AG08396 (cell line): ENCODE measurements at regions not wholly inside any gene's neighbourhood (a gene's known extent, or its start where the extent isn't known, plus 50 kb on each side); places are given as distances from the start of the nearest gene placed in this dataset.
"Not testable (repeated sequence)": the region's sequence is repeated elsewhere in the genome, so short reads cannot be mapped to it uniquely, and the experiment has no call there.

Source experiments
- DNase-seq: peaks from one replicate; pipeline ENCODE4 v3.0.0; 2012; ENCODE audit warnings: low spot score, mixed read lengths

DNA sequence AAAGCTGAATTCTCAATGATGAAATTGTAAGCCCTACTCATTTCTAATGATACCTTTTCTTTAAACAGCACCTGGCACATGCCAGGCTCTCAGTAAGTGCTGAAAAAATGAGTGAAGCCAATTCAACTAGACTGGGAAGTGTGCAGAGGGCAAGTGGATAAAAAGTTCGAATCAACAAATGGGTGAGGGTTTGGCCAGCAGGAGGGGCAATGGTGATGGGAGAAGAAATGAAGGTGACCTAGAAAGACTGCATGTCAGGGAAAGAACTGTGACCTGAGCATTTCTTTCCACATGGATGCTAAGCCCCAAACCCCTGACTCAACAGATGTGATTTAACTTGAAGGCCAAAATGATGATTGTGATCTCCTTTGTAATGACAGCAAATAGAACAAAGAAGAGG is 54.6 kb downstream of the DKK1 start:
- DNase-seq = no peak

- DNase-seq = not testable (repeated sequence)
Measured at GRCh38 chr10:52374207-52374606, 60.1 kb downstream of the DKK1 start.

GRCh38 chr10:52376694-52377354 is 62.7 kb downstream of the DKK1 start:
- no peak for DNase-seq

- no peak for DNase-seq
Measured at GRCh38 chr10:52378124-52378523, 64.0 kb downstream of the DKK1 start.

DNA sequence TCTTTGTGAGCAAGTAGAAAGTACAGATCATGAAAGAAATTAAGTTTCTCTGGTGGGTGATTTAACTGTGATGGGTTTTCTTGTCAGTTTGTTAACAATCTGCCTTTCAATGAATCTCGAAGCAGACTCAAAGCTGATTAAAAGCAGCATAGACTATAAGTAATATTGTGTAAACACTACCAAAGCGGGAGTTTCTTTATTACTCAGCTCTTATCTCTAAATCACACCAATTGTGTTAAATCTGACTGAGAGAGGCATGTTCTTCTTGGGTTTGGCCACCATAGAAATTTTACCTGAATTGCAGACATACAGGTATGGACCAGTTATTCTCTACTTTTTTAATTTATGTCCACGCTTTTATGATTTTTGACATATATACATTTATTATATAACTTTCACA is 65.2 kb downstream of the DKK1 start:
- no peak for DNase-seq

- DNase-seq = no peak
Measured at GRCh38 chr10:52383088-52383487, 69.0 kb downstream of the DKK1 start.

- no peak for DNase-seq
Measured at GRCh38 chr10:52387744-52388143, 73.7 kb downstream of the DKK1 start.

DNA sequence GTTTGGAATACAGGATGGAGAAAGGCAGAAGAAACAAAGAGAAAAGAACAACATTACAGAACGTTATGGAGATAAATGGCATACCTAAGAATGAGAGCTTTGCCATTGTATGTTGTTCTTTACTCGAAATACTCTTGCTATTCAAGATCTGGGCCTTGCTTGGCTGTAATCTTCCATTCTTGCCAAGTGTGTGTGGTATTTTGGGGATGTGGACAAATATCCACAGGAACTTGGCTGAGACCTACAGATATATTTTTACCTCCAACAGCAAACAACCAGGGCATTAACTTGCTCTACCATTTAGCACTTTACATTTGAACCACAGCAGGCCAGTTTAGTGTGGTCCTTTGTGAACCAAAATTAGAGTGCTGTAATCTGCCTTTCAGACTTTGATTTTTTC is 76.3 kb downstream of the DKK1 start:
- no peak for DNase-seq

- DNase-seq = no peak
Measured at GRCh38 chr10:52391927-52392602, 78.0 kb downstream of the DKK1 start.

DNA sequence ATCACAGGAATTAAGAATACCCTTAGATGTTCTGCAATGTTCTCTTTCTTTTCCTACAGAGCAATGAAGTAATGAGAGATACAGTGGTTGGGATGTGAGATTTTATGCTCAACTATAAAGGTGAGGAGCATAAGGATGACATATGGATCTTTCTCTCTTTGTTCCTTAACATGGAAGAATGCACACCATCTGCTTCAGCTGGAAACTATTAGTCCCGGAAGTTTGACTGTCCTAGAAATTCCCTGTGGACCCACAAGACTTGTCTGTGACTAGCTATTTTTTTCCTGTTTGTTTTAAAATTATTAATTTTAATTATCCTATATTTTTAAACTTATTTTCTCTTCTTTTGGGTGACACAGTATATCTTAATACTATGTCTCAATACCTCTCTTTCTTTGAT is 80.2 kb downstream of the DKK1 start:
- DNase-seq = no peak

- DNase-seq = no peak
Measured at GRCh38 chr10:52400562-52400961, 86.5 kb downstream of the DKK1 start.

- not testable (repeated sequence) for DNase-seq
Measured at GRCh38 chr10:52403801-52404200, 89.7 kb downstream of the DKK1 start.

DNA sequence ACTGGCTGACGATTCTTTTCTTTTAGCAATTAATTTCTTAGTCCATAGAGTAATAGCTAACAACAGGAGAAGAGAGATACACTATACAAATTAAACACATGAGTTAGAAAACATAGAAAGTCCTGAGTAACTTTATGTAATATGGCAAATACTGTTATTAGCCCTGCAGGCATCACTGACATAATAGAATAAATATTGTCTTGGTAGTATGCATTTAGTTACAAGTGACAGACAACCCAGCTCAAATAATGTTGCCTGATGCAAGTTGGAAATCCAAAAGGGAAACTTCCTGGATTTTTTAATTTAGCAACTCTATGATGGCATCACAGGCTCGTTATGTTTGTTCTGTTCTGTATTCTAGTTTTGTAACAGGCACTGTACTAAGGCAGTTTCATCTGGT is 95.1 kb downstream of the DKK1 start:
- no peak for DNase-seq

DNA sequence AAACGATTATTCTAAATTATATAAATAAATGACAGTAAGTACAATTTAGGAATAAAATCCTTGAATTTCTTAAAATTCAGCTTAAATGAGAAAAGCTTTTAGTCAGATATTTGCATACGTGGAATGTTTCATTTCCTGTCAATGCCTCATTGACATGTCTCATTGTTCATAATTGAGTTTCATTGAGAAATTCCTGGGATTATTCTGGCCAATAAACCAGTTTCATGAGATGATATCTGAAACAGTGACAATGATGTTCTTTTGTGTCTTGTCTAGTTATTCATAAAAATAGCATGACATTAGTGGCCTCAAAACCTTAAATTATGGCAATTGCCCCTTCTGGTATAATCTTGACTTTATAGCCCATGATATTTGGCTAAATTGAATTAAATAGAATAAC is 95.8 kb downstream of the DKK1 start:
- DNase-seq = no peak

DNA sequence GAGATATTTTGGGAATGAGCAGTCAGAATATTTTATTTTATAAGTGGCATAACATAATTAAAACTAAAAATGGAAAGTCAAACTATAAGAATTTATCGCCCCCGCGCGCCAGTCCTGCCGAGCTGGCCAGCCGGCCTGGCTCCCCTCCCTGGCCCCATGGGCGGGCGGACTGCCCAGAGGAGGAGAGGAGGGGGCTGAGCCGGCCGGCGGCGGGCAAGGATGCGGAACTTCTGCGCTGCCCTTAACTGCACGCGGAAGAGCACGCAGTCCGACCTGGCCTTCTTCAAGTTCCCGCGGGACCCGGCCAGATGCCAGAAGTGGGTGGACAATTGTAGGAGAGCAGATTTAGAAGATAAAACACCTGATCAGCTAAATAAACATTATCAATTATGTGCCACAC is 96.8 kb downstream of the DKK1 start:
- DNase-seq = no peak

DNA sequence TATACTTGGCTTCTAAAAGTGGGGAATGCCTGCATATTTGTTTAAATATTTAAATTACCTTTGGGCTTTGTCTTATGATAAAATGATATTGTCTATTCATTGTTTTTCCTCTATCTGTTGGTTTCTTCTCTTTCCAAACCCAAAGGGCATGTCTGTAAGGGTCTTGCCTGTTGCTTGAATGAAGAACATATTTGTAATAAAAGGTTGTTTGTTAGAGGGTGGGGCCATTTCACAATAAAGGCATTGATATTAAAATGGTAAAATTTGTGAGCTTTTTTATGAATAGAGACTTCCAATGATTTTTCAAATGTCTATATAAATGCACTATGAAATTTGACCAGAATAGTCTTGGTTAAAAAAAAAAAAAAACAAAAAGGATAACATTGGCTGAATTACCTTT is 105.2 kb downstream of the DKK1 start:
- DNase-seq = no peak

GRCh38 chr10:52420656-52421055 is 106.6 kb downstream of the DKK1 start:
- DNase-seq = no peak

DNA sequence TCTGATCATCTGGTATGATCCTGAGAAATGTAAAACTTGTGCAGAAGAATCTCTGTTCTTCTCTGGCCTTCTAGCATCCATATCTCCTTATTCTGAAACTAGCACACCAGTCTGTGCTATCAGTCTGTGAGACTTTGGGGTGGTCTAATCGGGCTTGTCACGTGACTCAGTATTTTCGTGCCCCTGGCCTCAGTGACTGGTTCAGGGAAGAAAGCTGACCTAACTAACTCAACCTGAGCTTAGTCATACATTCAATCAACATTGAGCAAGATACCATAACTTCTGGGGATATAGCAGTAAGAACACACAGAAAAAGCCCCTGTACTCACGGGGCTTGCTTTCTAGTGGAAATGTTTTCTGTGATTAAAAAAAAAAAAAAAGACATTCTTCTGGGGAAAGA is 109.3 kb downstream of the DKK1 start:
- no peak for DNase-seq

- no peak for DNase-seq
Measured at GRCh38 chr10:52424341-52424740, 110.3 kb downstream of the DKK1 start.

GRCh38 chr10:52434734-52435133 is 120.7 kb downstream of the DKK1 start:
- DNase-seq = no peak

- DNase-seq = peak; percentile 13
Measured at GRCh38 chr10:52436664-52437063, 122.6 kb downstream of the DKK1 start.

DNA sequence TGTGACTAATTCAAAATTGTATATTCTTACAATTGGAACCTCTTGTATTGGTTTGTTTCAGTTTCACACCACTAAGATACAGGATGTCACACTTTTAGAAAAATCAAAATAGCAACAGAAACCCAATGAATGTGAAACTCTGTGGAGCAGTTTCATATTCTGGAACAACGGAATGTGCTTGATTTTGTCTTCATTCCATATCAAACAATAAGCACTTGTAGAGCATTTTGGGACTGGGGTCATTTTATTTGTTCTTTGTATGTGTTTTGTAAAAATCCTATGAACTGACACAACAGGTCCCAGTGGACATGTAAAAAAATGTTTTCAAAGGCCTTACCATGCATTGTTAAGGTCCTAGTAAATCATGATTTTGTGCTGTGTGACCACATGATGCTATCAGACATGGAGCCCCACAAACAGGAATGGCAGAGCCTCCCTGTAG is 123.1 kb downstream of the DKK1 start:
- no peak for DNase-seq

- no peak for DNase-seq
Measured at GRCh38 chr10:52438119-52438518, 124.0 kb downstream of the DKK1 start.
